ENCODE measurements at regions not wholly inside any gene's neighbourhood (a gene's known extent, or its start where the extent isn't known, plus 50 kb on each side); places are given as distances from the start of the nearest gene placed in this dataset.

DNA sequence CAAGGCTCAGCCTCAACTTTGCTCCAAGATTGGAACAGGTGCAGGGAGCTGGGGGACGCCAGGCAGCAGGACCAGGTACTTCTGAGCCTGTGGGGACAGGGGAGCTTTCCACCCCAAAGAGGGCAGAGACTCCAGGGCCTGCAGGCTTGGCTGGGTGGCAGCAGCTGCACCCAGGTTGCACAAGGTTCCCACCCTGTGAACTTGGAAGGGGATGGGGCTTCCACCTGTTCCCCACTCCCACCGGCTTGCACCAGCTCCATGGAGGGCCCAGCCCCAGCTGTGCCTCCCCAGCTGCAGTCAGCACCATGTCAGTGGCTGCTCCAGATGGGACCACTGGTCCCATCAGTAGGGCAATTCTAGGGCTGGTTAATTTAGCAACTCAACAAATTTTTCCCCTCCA is 114.0 kb upstream of the CDKN3 start:
- CTCF ChIA-PET = no interaction called here
- intact Hi-C loops (cut with micrococcal nuclease; ENCODE audit: unreplicated experiment) = no loop called here
- no peaks in the 10 kb centered on the region for H3K4me1 ChIP-seq
- BruUV-seq (replicated peaks) = no TSS peak
- H3K27me3 Mint-ChIP-seq (ENCODE audit: insufficient read depth, unreplicated experiment) = no peaks in the 10 kb centered on the region
- no peaks in the 10 kb centered on the region for H3K4me1 Mint-ChIP-seq (ENCODE audit: low read depth, unreplicated experiment)
- no peaks in the 10 kb centered on the region for H3K27me3 ChIP-seq (replicated peaks; ENCODE audit: control insufficient read depth, insufficient read depth, low read length)
- H3K9me3 ChIP-seq = no peaks in the 10 kb centered on the region
- no peak overlapping the region for H3K4me3 Mint-ChIP-seq (ENCODE audit: unreplicated experiment)
- no peaks in the 10 kb centered on the region for H3K9me3 Mint-ChIP-seq (ENCODE audit: unreplicated experiment)
- no peak overlapping the region for H3K4me3 ChIP-seq (ENCODE audit: low read depth, low read length)
- no peak for DNase-seq
- POLR2A ChIA-PET = no interaction called here
- TF ChIP-seq, protein P1, sequence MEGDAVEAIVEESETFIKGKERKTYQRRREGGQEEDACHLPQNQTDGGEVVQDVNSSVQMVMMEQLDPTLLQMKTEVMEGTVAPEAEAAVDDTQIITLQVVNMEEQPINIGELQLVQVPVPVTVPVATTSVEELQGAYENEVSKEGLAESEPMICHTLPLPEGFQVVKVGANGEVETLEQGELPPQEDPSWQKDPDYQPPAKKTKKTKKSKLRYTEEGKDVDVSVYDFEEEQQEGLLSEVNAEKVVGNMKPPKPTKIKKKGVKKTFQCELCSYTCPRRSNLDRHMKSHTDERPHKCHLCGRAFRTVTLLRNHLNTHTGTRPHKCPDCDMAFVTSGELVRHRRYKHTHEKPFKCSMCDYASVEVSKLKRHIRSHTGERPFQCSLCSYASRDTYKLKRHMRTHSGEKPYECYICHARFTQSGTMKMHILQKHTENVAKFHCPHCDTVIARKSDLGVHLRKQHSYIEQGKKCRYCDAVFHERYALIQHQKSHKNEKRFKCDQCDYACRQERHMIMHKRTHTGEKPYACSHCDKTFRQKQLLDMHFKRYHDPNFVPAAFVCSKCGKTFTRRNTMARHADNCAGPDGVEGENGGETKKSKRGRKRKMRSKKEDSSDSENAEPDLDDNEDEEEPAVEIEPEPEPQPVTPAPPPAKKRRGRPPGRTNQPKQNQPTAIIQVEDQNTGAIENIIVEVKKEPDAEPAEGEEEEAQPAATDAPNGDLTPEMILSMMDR (IDR thresholded peaks at IDR 0.05; ENCODE audit: insufficient read depth in 1 of 2, low read depth in 1 of 2, low read length in 1 of 2, severe bottlenecking in 1 of 2, unreplicated experiment in 1 of 2) = no peak
- no peaks in the 10 kb centered on the region for H3K36me3 Mint-ChIP-seq (ENCODE audit: insufficient read depth, unreplicated experiment)
- H3K36me3 ChIP-seq (ENCODE audit: control insufficient read depth, insufficient read depth, low read length) = no peaks in the 10 kb centered on the region
- H3K27ac Mint-ChIP-seq (ENCODE audit: unreplicated experiment) = no peak overlapping the region

DNA sequence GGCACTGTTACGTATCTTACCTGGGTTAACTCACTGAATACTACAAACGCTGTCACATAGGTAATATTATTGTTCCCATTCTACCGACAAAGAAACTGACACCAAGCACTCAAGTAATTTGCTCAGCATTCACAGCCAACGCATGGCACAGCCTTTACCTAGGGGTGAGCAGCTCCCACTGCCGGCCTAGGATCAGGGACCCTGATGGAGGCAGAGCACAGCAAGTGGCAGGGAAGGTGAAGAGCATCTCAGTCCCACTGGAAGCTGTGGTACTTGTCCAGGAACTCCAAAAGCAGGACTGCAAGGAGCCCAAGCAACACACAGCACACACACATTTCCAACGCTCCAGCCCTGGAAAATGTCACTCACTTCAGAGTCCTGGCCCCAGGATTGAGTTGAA is 111.8 kb upstream of the CDKN3 start:
- no peaks in the 10 kb centered on the region for H3K27me3 Mint-ChIP-seq (ENCODE audit: insufficient read depth, unreplicated experiment)
- no TSS peak for BruUV-seq (replicated peaks)
- no peaks in the 10 kb centered on the region for H3K4me1 Mint-ChIP-seq (ENCODE audit: low read depth, unreplicated experiment)
- no peaks in the 10 kb centered on the region for H3K36me3 ChIP-seq (ENCODE audit: control insufficient read depth, insufficient read depth, low read length)
- no peaks in the 10 kb centered on the region for H3K9me3 ChIP-seq
- TF ChIP-seq, protein P1 (IDR thresholded peaks at IDR 0.05; ENCODE audit: insufficient read depth in 1 of 2, low read depth in 1 of 2, low read length in 1 of 2, severe bottlenecking in 1 of 2, unreplicated experiment in 1 of 2) = no peak
- no peaks in the 10 kb centered on the region for H3K27me3 ChIP-seq (replicated peaks; ENCODE audit: control insufficient read depth, insufficient read depth, low read length)
- DNase-seq = no peak
- H3K4me3 ChIP-seq (ENCODE audit: low read depth, low read length) = no peak overlapping the region
- H3K4me1 ChIP-seq = no peaks in the 10 kb centered on the region
- intact Hi-C loops (cut with micrococcal nuclease; ENCODE audit: unreplicated experiment) = no loop called here
- H3K4me3 Mint-ChIP-seq (ENCODE audit: unreplicated experiment) = no peak overlapping the region
- no peaks in the 10 kb centered on the region for H3K9me3 Mint-ChIP-seq (ENCODE audit: unreplicated experiment)
- ChIA-PET CTCF (interaction anchor here (0.9 kb wide), 1 partner anchor 284 kb away, joined by 3 read pairs; no protein-coding TSS in a partner anchor), POLR2A (no interaction called here)
- no peak overlapping the region for H3K27ac Mint-ChIP-seq (ENCODE audit: unreplicated experiment)
- no peaks in the 10 kb centered on the region for H3K36me3 Mint-ChIP-seq (ENCODE audit: insufficient read depth, unreplicated experiment)

DNA sequence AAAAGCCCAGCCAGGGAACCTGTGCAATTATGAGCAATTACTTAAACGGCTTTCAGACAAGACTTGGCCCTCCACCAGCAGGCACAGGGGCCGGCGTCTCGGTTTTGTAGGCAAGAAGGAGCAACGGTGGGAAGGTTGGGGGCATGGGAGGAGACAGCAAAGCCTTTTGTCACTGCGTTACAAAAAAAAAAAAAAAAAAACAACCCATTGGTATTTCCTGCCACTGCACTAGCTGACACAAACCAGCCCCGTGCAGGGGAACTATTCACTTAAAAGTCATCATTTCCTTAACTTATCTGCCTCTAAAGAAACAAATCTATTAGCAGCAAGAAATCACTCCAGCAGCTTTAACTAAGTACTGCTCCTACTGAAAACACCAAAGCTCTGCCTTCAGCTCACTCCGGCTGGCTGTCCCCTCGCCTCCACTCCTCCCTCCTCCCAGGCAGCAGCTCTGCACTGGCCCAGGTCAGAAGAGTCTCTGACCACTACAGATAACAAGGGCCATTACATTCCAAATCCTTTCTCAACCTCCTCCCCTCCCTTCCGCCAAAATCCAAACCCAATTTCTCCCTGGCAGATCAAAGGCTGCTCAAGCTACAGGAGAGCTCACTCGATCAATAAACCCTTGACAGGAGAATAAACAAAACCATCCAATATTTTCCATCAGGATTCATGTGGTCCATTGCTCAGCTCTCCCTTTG is 105.2 kb upstream of the CDKN3 start:
- Mint-ChIP-seq H3K27ac (ENCODE audit: unreplicated experiment) (peak overlapping the region; percentile 68), H3K9me3 (ENCODE audit: unreplicated experiment) (peaks cover 8% of the 10 kb centered on the region), H3K4me3 (ENCODE audit: unreplicated experiment) (peak overlapping the region; percentile 35), H3K4me1 (ENCODE audit: low read depth, unreplicated experiment) (peaks cover 11% of the 10 kb centered on the region), H3K36me3 (ENCODE audit: insufficient read depth, unreplicated experiment) (no peaks in the 10 kb centered on the region), H3K27me3 (ENCODE audit: insufficient read depth, unreplicated experiment) (no peaks in the 10 kb centered on the region)
- peak; percentile 42 to 56 for DNase-seq
- no peaks in the 10 kb centered on the region for H3K4me1 ChIP-seq
- no peaks in the 10 kb centered on the region for H3K9me3 ChIP-seq
- H3K4me3 ChIP-seq (ENCODE audit: low read depth, low read length) = no peak overlapping the region
- no peaks in the 10 kb centered on the region for H3K36me3 ChIP-seq (ENCODE audit: control insufficient read depth, insufficient read depth, low read length)
- intact Hi-C loops (cut with micrococcal nuclease; ENCODE audit: unreplicated experiment) = no loop called here
- H3K27me3 ChIP-seq (replicated peaks; ENCODE audit: control insufficient read depth, insufficient read depth, low read length) = no peaks in the 10 kb centered on the region
- no TSS peak for BruUV-seq (replicated peaks)
- TF ChIP-seq, protein P1 (IDR thresholded peaks at IDR 0.05; ENCODE audit: insufficient read depth in 1 of 2, low read depth in 1 of 2, low read length in 1 of 2, severe bottlenecking in 1 of 2, unreplicated experiment in 1 of 2) = no peak
- ChIA-PET POLR2A (interaction anchor here (0.5 kb wide), 1 partner anchor 1341 kb away, joined by 4 read pairs; the partner anchor contains the start of gene FERMT2), CTCF (interaction anchor here (0.9 kb wide), 1 partner anchor 56 kb away, joined by 3 read pairs; no protein-coding TSS in a partner anchor)

All from Caco-2 (cell line).